RWPE1 (cell line): ENCODE measurements at regions not wholly inside any gene's neighbourhood (a gene's known extent, or its start where the extent isn't known, plus 50 kb on each side); places are given as distances from the start of the nearest gene placed in this dataset.

ENCODE experiments used
- CTCF ChIA-PET: fragments of 350-600 bp; sonication (Branson Sonifier 250); formaldehyde crosslinking; extraction: SDS; loops from one replicate; lab custom pipeline; 2021; lab: Yijun Ruan, JAX
- POLR2A ChIA-PET: fragments of 400-600 bp; formaldehyde crosslinking; extraction: SDS; loops from one replicate; lab custom pipeline; 2020; ENCODE audit warnings: antibody characterized with exemption; ENCODE audit not compliant: low non-redundant PET; lab: Yijun Ruan, JAX
- DNase-seq: peaks from one replicate; pipeline ENCODE4 v3.0.0; 2012; ENCODE audit warnings: low spot score
- H3K27ac ChIP-seq: fragments of 450-650 bp; 2 replicates; pipeline ENCODE4 v1.5.1; 2017
- CTCF ChIP-seq: fragments of 450-650 bp; conservative IDR thresholded peaks from 2 replicates; pipeline ENCODE4 v1.5.1; 2017; ENCODE audit warnings: low read depth, mild to moderate bottlenecking

- TF ChIP-seq CTCF, result no peak
- ChIA-PET POLR2A (no interaction called here), CTCF (interaction anchor here (0.6 to 1.3 kb wide), 2 partner anchors 25 to 526 kb away, joined by 3 to 4 read pairs; no protein-coding TSS in a partner anchor)
- no peak for DNase-seq
- H3K27ac ChIP-seq, result no peak overlapping the region
Measured at GRCh38 chr14:25943329-25943728, 654.5 kb downstream of the NOVA1 start.

- DNase-seq, result no peak
- H3K27ac ChIP-seq, result no peak overlapping the region
- ChIA-PET CTCF (no interaction called here), POLR2A (no interaction called here)
- TF ChIP-seq CTCF, result no peak
Measured at GRCh38 chr14:25942090-25942489, 655.7 kb downstream of the NOVA1 start.

- H3K27ac ChIP-seq, result no peak overlapping the region
- ChIA-PET POLR2A (no interaction called here), CTCF (no interaction called here)
- no peak for TF ChIP-seq CTCF
- no peak for DNase-seq
Measured at GRCh38 chr14:25933731-25934130, 664.1 kb downstream of the NOVA1 start.

- H3K27ac ChIP-seq, result no peak overlapping the region
- POLR2A ChIA-PET, result no interaction called here
- no peak for TF ChIP-seq CTCF
- no peak for DNase-seq
- CTCF ChIA-PET, result no interaction called here
Measured at GRCh38 chr14:25929881-25930615, 667.8 kb downstream of the NOVA1 start.

GRCh38 chr14:25911831-25912230 lies 686.0 kb downstream of the NOVA1 start:
- TF ChIP-seq CTCF, result no peak

GRCh38 chr14:25909045-25909747 lies 688.6 kb downstream of the NOVA1 start:
- CTCF ChIA-PET, result interaction anchor here (0.6 kb wide), 1 partner anchor 24 kb away, joined by 3 read pairs; no protein-coding TSS in a partner anchor
- POLR2A ChIA-PET, result no interaction called here
- TF ChIP-seq CTCF, result no peak
- H3K27ac ChIP-seq, result no peak overlapping the region
- DNase-seq, result no peak

More at GRCh38 chr14:25911831-25912230, 686.0 kb downstream of the NOVA1 start:
- no peak overlapping the region for H3K27ac ChIP-seq
- POLR2A ChIA-PET, result no interaction called here
- CTCF ChIA-PET, result no interaction called here
- no peak for DNase-seq
